Sigmoid colon (tissue), 4 donors: ENCODE measurements at regions not wholly inside any gene's neighbourhood (a gene's known extent, or its start where the extent isn't known, plus 50 kb on each side); places are given as distances from the start of the nearest gene placed in this dataset.

ENCODE experiments used
- CTCF ChIP-seq, 4 experiments: fragments of 450-650 bp in 3 of 4; fragments of 200-600 bp in 1 of 4; IDR thresholded peaks; one replicate each; pipeline ENCODE4 v1.5.1; 2016 to 2019; ENCODE audit warnings: antibody characterized with exemption in 4 of 4, mild to moderate bottlenecking in 3 of 4, moderate library complexity in 2 of 4
- EP300 ChIP-seq, 4 donors: sonication (generic); formaldehyde crosslinking; IDR thresholded peaks; one replicate each; pipeline ENCODE4 v1.6.1; 2017; ENCODE audit warnings: antibody characterized with exemption in 4 of 4
- POLR2A ChIP-seq, 2 donors: fragments of 450-650 bp; IDR thresholded peaks; one replicate each; pipeline ENCODE4 v1.6.1; 2016; ENCODE audit warnings: antibody characterized with exemption in 2 of 2, mild to moderate bottlenecking in 2 of 2, moderate library complexity in 2 of 2
- POLR2AphosphoS5 ChIP-seq, 4 donors: sonication (generic); formaldehyde crosslinking; IDR thresholded peaks; one replicate each; pipeline ENCODE4 v1.6.1; 2017; ENCODE audit warnings: antibody characterized with exemption in 4 of 4

GRCh38 chr10:130403153-130404075 is 267.2 kb downstream of the GLRX3 start:
- TF ChIP-seq CTCF (IDR thresholded peaks at IDR 0.05) (no peak), POLR2A (IDR thresholded peaks at IDR 0.05) (no peak), POLR2AphosphoS5 (IDR thresholded peaks at IDR 0.05) (no peak), EP300 (IDR thresholded peaks at IDR 0.05) (no peak)
